ENCODE measurements at regions not wholly inside any gene's neighbourhood (a gene's known extent, or its start where the extent isn't known, plus 50 kb on each side); places are given as distances from the start of the nearest gene placed in this dataset.

DNA sequence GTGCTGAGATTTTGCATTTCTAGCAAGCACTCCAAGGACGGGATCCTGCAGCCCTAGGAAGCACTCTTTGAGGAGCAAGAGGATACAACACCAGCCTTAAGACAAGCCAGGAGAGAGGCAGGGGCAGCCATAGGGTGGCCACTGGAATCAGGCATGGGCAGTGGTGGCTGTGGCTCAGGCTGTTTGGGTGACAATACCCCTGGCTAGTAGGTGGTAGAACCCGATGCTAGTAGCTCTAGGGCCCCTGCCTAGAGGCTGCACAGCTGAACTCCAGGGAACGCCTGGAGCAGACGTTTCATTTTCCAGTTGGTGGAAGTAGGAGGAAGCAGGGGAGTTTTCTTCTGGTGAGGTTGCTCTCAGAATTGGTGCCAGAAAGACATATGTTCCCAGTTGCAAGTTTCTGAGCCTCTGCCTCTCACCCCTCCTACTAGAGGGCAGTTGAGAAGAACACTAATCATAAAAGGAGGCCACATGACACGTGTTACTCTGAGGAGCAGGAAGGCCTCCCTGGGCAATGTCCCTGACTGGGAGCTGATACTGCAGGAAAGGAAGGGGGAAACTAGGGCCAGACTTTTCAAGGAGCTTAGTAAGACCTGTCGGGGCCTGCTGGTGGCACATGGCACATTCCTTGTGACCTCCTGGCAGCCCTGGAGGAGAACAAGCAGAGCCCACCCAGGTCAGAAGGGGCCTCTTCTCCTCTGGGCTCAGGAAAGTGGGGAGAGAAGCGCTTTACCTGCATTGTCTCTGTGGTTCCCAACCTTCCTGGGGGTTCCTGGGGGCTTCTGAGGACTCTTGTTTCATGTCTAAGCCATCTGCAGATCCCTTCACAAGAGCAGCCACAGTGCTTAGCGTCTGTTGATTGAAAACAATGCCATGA is 56.6 kb upstream of the DRD2 start:
- FAIRE-seq (no peak), DNase-seq (ENCODE audit: low read depth) (no peak)
- no peaks in the 10 kb centered on the region for H3K36me3 ChIP-seq (ENCODE audit: control insufficient read depth, insufficient read depth, low read length)

GRCh38 chr11:113531083-113531482 is 55.9 kb upstream of the DRD2 start:
- H3K36me3 ChIP-seq (ENCODE audit: control insufficient read depth, insufficient read depth, low read length) = no peaks in the 10 kb centered on the region
- DNase-seq (ENCODE audit: low read depth) = no peak
- no peak overlapping the region for H3K4me3 ChIP-seq (ENCODE audit: low read depth, low read length)
- H3K27me3 ChIP-seq (ENCODE audit: control insufficient read depth, insufficient read depth, low read length) = no peaks in the 10 kb centered on the region
- TF ChIP-seq, protein P1, sequence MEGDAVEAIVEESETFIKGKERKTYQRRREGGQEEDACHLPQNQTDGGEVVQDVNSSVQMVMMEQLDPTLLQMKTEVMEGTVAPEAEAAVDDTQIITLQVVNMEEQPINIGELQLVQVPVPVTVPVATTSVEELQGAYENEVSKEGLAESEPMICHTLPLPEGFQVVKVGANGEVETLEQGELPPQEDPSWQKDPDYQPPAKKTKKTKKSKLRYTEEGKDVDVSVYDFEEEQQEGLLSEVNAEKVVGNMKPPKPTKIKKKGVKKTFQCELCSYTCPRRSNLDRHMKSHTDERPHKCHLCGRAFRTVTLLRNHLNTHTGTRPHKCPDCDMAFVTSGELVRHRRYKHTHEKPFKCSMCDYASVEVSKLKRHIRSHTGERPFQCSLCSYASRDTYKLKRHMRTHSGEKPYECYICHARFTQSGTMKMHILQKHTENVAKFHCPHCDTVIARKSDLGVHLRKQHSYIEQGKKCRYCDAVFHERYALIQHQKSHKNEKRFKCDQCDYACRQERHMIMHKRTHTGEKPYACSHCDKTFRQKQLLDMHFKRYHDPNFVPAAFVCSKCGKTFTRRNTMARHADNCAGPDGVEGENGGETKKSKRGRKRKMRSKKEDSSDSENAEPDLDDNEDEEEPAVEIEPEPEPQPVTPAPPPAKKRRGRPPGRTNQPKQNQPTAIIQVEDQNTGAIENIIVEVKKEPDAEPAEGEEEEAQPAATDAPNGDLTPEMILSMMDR (IDR thresholded peaks at IDR 0.05; ENCODE audit: insufficient read depth, low read length, severe bottlenecking) = no peak
- no peak for FAIRE-seq

More for the DNA sequence above, 56.6 kb upstream of the DRD2 start:
- Histone ChIP-seq H3K4me3 (ENCODE audit: low read depth, low read length) (no peak overlapping the region), H3K27me3 (ENCODE audit: control insufficient read depth, insufficient read depth, low read length) (no peaks in the 10 kb centered on the region)
- TF ChIP-seq, protein P1 (IDR thresholded peaks at IDR 0.05; ENCODE audit: insufficient read depth, low read length, severe bottlenecking) = no peak

DNA sequence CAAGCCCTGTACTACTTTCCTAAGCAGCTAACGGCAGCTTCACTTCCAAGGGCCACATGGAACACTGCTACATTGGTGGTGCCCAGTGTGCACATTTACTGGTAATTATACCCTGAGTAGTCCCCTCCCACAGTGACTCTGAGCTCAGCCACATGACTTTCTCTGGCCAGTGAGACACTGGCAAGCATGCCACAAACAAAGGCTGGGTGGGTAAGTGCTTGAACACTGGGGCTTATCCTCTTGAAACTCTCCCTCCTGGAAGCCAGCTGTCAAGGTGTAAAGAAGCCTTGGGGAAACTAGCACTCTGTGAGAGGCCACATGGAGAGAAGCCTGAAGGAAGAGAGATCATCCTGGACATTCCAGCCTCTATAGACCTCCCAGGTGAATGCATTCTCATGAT is 54.4 kb upstream of the DRD2 start:
- Histone ChIP-seq H3K4me3 (ENCODE audit: low read depth, low read length) (no peak overlapping the region), H3K27me3 (ENCODE audit: control insufficient read depth, insufficient read depth, low read length) (no peaks in the 10 kb centered on the region), H3K36me3 (ENCODE audit: control insufficient read depth, insufficient read depth, low read length) (no peaks in the 10 kb centered on the region)
- no peak for FAIRE-seq
- TF ChIP-seq, protein P1 (IDR thresholded peaks at IDR 0.05; ENCODE audit: insufficient read depth, low read length, severe bottlenecking) = no peak
- DNase-seq (ENCODE audit: low read depth) = no peak

GRCh38 chr11:113528982-113529381 is 53.8 kb upstream of the DRD2 start:
- DNase-seq (ENCODE audit: low read depth) (peak; percentile 75), FAIRE-seq (peak; percentile 92)
- TF ChIP-seq, protein P1 (IDR thresholded peaks at IDR 0.05; ENCODE audit: insufficient read depth, low read length, severe bottlenecking) = no peak
- no peak overlapping the region for H3K4me3 ChIP-seq (ENCODE audit: low read depth, low read length)
- H3K36me3 ChIP-seq (ENCODE audit: control insufficient read depth, insufficient read depth, low read length) = no peaks in the 10 kb centered on the region
- no peaks in the 10 kb centered on the region for H3K27me3 ChIP-seq (ENCODE audit: control insufficient read depth, insufficient read depth, low read length)

GRCh38 chr11:113526521-113526920 is 51.3 kb upstream of the DRD2 start:
- Histone ChIP-seq H3K27me3 (ENCODE audit: control insufficient read depth, insufficient read depth, low read length) (no peaks in the 10 kb centered on the region), H3K4me3 (ENCODE audit: low read depth, low read length) (no peak overlapping the region), H3K36me3 (ENCODE audit: control insufficient read depth, insufficient read depth, low read length) (no peaks in the 10 kb centered on the region)
- no peak for FAIRE-seq
- TF ChIP-seq, protein P1 (IDR thresholded peaks at IDR 0.05; ENCODE audit: insufficient read depth, low read length, severe bottlenecking) = no peak
- peak; percentile 72 for DNase-seq (ENCODE audit: low read depth)

Measured in bronchial epithelial cell (primary cell).